Hepatocyte (in vitro differentiated cells): ENCODE measurements at regions not wholly inside any gene's neighbourhood (a gene's known extent, or its start where the extent isn't known, plus 50 kb on each side); places are given as distances from the start of the nearest gene placed in this dataset.

Experiments used
- DNase-seq: peaks from one replicate; pipeline ENCODE4 v3.0.0-alpha.2; 2016; ENCODE audit warnings: low spot score
- H2AFZ ChIP-seq: fragments of 200-600 bp; sonication (generic); 2 replicates; pipeline ENCODE4 v1.6.0; 2016; ENCODE audit warnings: antibody characterized with exemption, mild to moderate bottlenecking
- H3K27ac ChIP-seq: fragments of 200-600 bp; sonication (generic); 2 replicates; pipeline ENCODE4 v1.5.1; 2016; ENCODE audit warnings: mild to moderate bottlenecking
- H3K27me3 ChIP-seq: fragments of 200-600 bp; sonication (generic); 2 replicates; pipeline ENCODE4 v1.6.1; 2016
- H3K36me3 ChIP-seq: fragments of 200-600 bp; sonication (generic); replicated peaks from 2 replicates; pipeline ENCODE4 v1.5.1; 2016; ENCODE audit warnings: low read depth; ENCODE audit not compliant: insufficient read depth
- H3K4me1 ChIP-seq: fragments of 200-600 bp; sonication (generic); 2 replicates; pipeline ENCODE4 v1.5.1; 2016; ENCODE audit warnings: mild to moderate bottlenecking, moderate library complexity; ENCODE audit not compliant: insufficient read depth
- H3K4me2 ChIP-seq: fragments of 200-600 bp; sonication (generic); 2 replicates; pipeline ENCODE4 v1.6.0; 2016
- H3K4me3 ChIP-seq: fragments of 200-600 bp; sonication (generic); 2 replicates; pipeline ENCODE4 v1.5.1; 2016; ENCODE audit warnings: mild to moderate bottlenecking
- H3K79me2 ChIP-seq: fragments of 200-600 bp; sonication (generic); 2 replicates; pipeline ENCODE4 v1.6.0; 2017; ENCODE audit warnings: mild to moderate bottlenecking
- H3K9me2 ChIP-seq: fragments of 200-600 bp; sonication (generic); replicated peaks from 2 replicates; pipeline ENCODE4 v1.6.0; 2017; ENCODE audit warnings: mild to moderate bottlenecking; ENCODE audit not compliant: insufficient read depth
- H3K9me3 ChIP-seq: fragments of 200-600 bp; sonication (generic); 2 replicates; pipeline ENCODE4 v1.5.1; 2016; ENCODE audit warnings: low read depth, mild to moderate bottlenecking
- H4K20me1 ChIP-seq: fragments of 200-600 bp; sonication (generic); 2 replicates; pipeline ENCODE4 v1.6.0; 2016; ENCODE audit warnings: mild to moderate bottlenecking; ENCODE audit not compliant: insufficient read depth, poor library complexity, severe bottlenecking
- EZH2 ChIP-seq: fragments of 200-600 bp; sonication (generic); IDR thresholded peaks from 2 replicates; pipeline ENCODE4 v1.6.1; 2016; ENCODE audit warnings: antibody characterized with exemption, mild to moderate bottlenecking, borderline replicate concordance
- EZH2phosphoT487 ChIP-seq: fragments of 200-600 bp; sonication (generic); IDR thresholded peaks from one replicate; pipeline ENCODE4 v1.6.1; 2018; ENCODE audit warnings: antibody characterized with exemption, mild to moderate bottlenecking, low read depth, moderate library complexity; ENCODE audit not compliant: unreplicated experiment, severe bottlenecking
- whole genome bisulfite sequencing: methylation state at CpG from one replicate; pipeline ENCODE4 v1.1.6; 2016; ENCODE audit warnings: low lambda C conversion rate; ENCODE audit errors: missing lambda C conversion rate; 5-methylcytosine and 5-hydroxymethylcytosine counted together
- TF ChIP-seq, protein P1 (sequence below): fragments of 200-600 bp; sonication (generic); IDR thresholded peaks from 2 replicates; pipeline ENCODE4 v1.5.1; 2016; ENCODE audit warnings: antibody characterized with exemption, mild to moderate bottlenecking; ENCODE audit not compliant: poor library complexity

- Histone ChIP-seq H3K4me3 (no peak overlapping the region), H3K27ac (no peak overlapping the region), H2AFZ (no peak overlapping the region), H4K20me1 (no peaks in the 10 kb centered on the region), H3K9me2 (no peaks in the 10 kb centered on the region), H3K4me2 (no peak overlapping the region), H3K36me3 (no peaks in the 10 kb centered on the region), H3K4me1 (no peaks in the 10 kb centered on the region), H3K79me2 (no peaks in the 10 kb centered on the region), H3K9me3 (no peaks in the 10 kb centered on the region), H3K27me3 (no peaks in the 10 kb centered on the region)
- no peak for DNase-seq
- no peak for TF ChIP-seq EZH2
- TF ChIP-seq, protein P1, sequence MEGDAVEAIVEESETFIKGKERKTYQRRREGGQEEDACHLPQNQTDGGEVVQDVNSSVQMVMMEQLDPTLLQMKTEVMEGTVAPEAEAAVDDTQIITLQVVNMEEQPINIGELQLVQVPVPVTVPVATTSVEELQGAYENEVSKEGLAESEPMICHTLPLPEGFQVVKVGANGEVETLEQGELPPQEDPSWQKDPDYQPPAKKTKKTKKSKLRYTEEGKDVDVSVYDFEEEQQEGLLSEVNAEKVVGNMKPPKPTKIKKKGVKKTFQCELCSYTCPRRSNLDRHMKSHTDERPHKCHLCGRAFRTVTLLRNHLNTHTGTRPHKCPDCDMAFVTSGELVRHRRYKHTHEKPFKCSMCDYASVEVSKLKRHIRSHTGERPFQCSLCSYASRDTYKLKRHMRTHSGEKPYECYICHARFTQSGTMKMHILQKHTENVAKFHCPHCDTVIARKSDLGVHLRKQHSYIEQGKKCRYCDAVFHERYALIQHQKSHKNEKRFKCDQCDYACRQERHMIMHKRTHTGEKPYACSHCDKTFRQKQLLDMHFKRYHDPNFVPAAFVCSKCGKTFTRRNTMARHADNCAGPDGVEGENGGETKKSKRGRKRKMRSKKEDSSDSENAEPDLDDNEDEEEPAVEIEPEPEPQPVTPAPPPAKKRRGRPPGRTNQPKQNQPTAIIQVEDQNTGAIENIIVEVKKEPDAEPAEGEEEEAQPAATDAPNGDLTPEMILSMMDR = no peak
- TF ChIP-seq EZH2phosphoT487 = no peak
- 65% methylated on average over 2 of the region's 2 CpGs for WGBS
Observed at GRCh38 chr6:63154535-63154934, 56.7 kb upstream of the FKBP1C start.
